ENCODE measurements at regions not wholly inside any gene's neighbourhood (a gene's known extent, or its start where the extent isn't known, plus 50 kb on each side); places are given as distances from the start of the nearest gene placed in this dataset.

DNA sequence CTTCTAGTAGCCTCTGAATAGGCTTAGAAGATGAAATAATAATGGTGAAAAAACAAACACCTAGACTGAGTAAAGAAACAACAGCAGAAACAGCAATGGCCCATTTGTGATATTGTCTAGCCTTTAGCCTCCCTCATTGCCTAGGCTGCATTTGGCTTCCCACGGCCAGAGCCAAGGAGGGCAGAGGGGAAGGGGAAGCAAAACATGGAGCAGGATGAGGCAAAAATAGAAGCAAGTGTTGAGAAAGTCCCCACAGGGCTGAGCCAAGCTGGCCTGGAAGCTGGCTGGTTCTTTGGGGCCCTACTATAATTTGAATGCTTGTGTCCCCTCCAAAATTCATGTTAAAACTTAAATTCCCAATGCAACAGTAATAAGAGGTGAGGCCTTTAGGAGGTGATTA, 60.2 kb upstream of the KSR1 start:
- no peak for DNase-seq

GRCh38 chr17:27396941-27397340, 59.3 kb upstream of the KSR1 start:
- DNase-seq, result no peak

GRCh38 chr17:27398691-27399090, 57.6 kb upstream of the KSR1 start:
- DNase-seq, result no peak

- no peak for DNase-seq
Measured at GRCh38 chr17:27400991-27401390, 55.3 kb upstream of the KSR1 start.

GRCh38 chr17:27402943-27403342, 53.3 kb upstream of the KSR1 start:
- no peak for DNase-seq

DNA sequence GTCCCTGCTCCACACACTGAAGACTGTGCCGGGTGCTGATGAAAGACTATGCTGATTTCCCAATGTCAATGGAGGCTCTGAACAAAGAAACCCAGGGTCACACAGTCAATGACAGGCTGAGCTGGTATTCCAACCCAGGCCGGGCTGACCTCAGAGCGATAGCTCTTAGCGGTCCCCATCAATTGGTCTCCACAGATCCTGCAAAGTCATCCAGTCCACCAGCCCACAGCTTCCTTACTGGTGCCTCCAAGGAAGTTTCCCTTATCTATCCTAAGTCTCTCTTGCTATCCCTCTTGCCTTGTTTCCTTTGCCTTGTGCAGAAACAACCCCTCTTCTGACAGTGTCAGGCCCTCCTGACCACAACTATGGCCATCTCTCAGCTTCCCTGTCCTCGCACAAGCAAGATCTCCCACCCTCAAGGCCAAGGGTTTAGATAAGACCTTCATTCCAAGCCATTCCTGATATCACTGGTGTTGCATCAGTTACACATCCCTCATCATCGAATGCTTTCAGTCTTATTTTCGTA, 52.7 kb upstream of the KSR1 start:
- no peak for DNase-seq

GRCh38 chr17:27404676-27405075, 51.6 kb upstream of the KSR1 start:
- DNase-seq, result no peak

Measured in kidney glomerular epithelial cell (primary cell).